KMS-11 (cell line): ENCODE measurements at regions not wholly inside any gene's neighbourhood (a gene's known extent, or its start where the extent isn't known, plus 50 kb on each side); places are given as distances from the start of the nearest gene placed in this dataset.

Source experiments
- H2AFZ ChIP-seq: fragments of 200-600 bp; sonication (generic); 2 replicates; pipeline ENCODE4 v1.6.1; 2016; ENCODE audit warnings: antibody characterized with exemption, mixed run types, low read depth
- H3K27ac ChIP-seq: fragments of 200-600 bp; sonication (generic); 2 replicates; pipeline ENCODE4 v1.6.1; 2016; ENCODE audit warnings: mild to moderate bottlenecking, mixed run types
- H3K27me3 ChIP-seq: fragments of 200-600 bp; sonication (generic); 2 replicates; pipeline ENCODE4 v1.6.1; 2017; ENCODE audit warnings: mild to moderate bottlenecking, low read depth, mixed run types, moderate library complexity; ENCODE audit not compliant: insufficient read depth
- H3K36me3 ChIP-seq: fragments of 200-600 bp; sonication (generic); 2 replicates; pipeline ENCODE4 v1.6.1; 2017; ENCODE audit warnings: mild to moderate bottlenecking, mixed run types; ENCODE audit not compliant: insufficient read depth
- H3K4me1 ChIP-seq: fragments of 200-600 bp; sonication (generic); 2 replicates; pipeline ENCODE4 v1.6.1; 2016; ENCODE audit warnings: mild to moderate bottlenecking, low read depth, mixed run types; ENCODE audit not compliant: poor library complexity, severe bottlenecking
- H3K4me2 ChIP-seq: fragments of 200-600 bp; sonication (generic); 2 replicates; pipeline ENCODE4 v1.7.0; 2016; ENCODE audit warnings: mild to moderate bottlenecking, mixed run types
- H3K4me3 ChIP-seq: fragments of 200-600 bp; sonication (generic); IDR thresholded peaks from 2 replicates; pipeline ENCODE4 v1.6.1; 2017; ENCODE audit warnings: low read depth, low read length, mixed read lengths; ENCODE audit not compliant: insufficient read depth
- H3K79me2 ChIP-seq: fragments of 200-600 bp; sonication (generic); 2 replicates; pipeline ENCODE4 v1.6.1; 2016; ENCODE audit warnings: low read depth, mixed run types; ENCODE audit not compliant: insufficient read depth
- H3K9ac ChIP-seq: fragments of 200-600 bp; sonication (generic); 2 replicates; pipeline ENCODE4 v1.6.1; 2016; ENCODE audit warnings: mild to moderate bottlenecking, mixed run types
- H4K20me1 ChIP-seq: fragments of 200-600 bp; sonication (generic); 2 replicates; pipeline ENCODE4 v1.6.1; 2016; ENCODE audit warnings: mild to moderate bottlenecking, mixed run types; ENCODE audit not compliant: insufficient read depth
- TF ChIP-seq, protein P1 (sequence below): fragments of 200-600 bp; sonication (generic); conservative IDR thresholded peaks from 2 replicates; pipeline ENCODE4 v1.6.1; 2017; ENCODE audit warnings: low read depth, mild to moderate bottlenecking, antibody characterized with exemption, low read length, moderate library complexity, mixed read lengths

DNA sequence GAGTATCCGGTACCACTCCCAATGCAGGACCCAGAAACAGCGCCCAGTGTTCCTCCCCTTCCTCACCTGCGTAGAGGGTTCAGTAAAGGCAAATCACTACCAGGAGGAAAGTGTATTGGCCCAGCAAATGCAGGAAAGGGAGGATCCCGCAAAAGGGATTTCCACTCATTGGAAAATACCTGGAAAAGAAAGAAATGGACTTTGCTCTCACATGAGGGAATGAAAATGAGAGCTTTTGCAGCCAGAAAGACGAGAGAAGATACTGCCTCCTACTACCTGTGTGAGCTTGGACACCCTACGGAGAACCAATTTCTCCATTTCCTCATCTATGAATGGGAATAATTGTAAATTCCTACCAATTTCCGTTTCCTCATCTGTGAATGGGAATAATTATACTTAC is 184.1 kb upstream of the PPARGC1A start:
- TF ChIP-seq, protein P1, sequence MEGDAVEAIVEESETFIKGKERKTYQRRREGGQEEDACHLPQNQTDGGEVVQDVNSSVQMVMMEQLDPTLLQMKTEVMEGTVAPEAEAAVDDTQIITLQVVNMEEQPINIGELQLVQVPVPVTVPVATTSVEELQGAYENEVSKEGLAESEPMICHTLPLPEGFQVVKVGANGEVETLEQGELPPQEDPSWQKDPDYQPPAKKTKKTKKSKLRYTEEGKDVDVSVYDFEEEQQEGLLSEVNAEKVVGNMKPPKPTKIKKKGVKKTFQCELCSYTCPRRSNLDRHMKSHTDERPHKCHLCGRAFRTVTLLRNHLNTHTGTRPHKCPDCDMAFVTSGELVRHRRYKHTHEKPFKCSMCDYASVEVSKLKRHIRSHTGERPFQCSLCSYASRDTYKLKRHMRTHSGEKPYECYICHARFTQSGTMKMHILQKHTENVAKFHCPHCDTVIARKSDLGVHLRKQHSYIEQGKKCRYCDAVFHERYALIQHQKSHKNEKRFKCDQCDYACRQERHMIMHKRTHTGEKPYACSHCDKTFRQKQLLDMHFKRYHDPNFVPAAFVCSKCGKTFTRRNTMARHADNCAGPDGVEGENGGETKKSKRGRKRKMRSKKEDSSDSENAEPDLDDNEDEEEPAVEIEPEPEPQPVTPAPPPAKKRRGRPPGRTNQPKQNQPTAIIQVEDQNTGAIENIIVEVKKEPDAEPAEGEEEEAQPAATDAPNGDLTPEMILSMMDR: no peak
- Histone ChIP-seq H3K4me3 (no peak overlapping the region), H2AFZ (no peak overlapping the region), H4K20me1 (no peaks in the 10 kb centered on the region), H3K79me2 (no peaks in the 10 kb centered on the region), H3K36me3 (no peaks in the 10 kb centered on the region), H3K27ac (no peak overlapping the region), H3K4me1 (no peaks in the 10 kb centered on the region), H3K9ac (no peak overlapping the region), H3K27me3 (no peaks in the 10 kb centered on the region), H3K4me2 (no peak overlapping the region)

DNA sequence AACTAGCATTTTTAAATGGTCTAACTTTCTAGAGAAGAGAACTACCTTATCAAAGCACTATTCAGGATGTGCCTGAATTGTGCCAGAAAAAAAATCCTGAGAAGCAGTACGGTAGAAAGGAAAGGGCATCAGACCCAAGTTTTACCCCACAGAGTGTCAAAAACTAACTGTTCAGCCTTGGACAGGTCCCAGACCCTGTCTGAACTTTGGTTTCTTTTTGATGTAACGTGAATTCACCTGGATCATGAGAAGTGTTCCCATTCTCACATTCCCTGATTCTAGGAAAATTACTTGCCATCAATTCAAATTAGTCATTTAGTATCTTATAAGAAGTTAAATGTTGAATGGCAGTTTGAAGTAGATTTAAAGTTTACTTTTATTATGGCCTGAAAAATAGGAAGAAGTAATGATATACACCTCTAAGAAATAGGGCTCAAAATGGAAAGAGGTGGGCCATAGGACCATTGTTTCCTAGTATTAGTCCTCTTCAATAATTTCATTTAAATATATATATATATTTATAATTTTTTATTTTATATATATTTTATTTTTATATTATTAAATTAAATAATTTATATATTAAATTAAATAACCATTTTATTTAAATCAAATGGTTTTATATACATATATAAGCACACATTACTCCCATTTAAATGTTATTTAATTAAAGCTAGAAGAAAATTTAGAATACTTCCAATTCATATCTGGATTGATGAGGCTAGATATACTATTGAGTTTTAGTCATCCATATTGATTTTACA is 181.9 kb upstream of the PPARGC1A start:
- H3K79me2 ChIP-seq: no peaks in the 10 kb centered on the region
- TF ChIP-seq, protein P1: no peak
- no peak overlapping the region for H3K27ac ChIP-seq
- no peaks in the 10 kb centered on the region for H3K4me1 ChIP-seq
- H3K9ac ChIP-seq: no peak overlapping the region
- no peaks in the 10 kb centered on the region for H3K27me3 ChIP-seq
- H4K20me1 ChIP-seq: no peaks in the 10 kb centered on the region
- no peaks in the 10 kb centered on the region for H3K36me3 ChIP-seq
- no peak overlapping the region for H3K4me3 ChIP-seq
- no peak overlapping the region for H3K4me2 ChIP-seq
- no peak overlapping the region for H2AFZ ChIP-seq

DNA sequence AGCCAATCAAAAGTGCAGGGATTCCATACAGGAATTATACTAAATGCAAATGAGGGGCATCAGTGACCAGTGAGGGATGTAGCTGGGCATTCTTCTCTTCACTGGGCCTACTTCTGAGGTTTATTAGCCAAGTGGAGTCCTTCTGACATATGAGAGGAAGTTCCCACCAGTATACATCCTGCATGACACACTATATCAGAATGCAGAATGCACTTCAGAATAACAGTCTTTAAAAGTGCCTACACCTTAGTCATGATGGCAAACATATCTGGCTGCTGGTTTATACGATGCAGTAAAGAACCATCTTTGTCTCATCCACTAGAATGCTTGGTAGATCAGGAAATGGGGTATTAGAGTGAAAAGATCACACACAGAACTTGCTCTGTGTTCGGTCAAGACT is 180.3 kb upstream of the PPARGC1A start:
- Histone ChIP-seq H3K4me2 (no peak overlapping the region), H2AFZ (no peak overlapping the region), H4K20me1 (no peaks in the 10 kb centered on the region), H3K4me1 (no peaks in the 10 kb centered on the region), H3K27me3 (no peaks in the 10 kb centered on the region), H3K4me3 (no peak overlapping the region), H3K9ac (no peak overlapping the region), H3K79me2 (no peaks in the 10 kb centered on the region), H3K27ac (no peak overlapping the region), H3K36me3 (no peaks in the 10 kb centered on the region)
- TF ChIP-seq, protein P1: no peak

DNA sequence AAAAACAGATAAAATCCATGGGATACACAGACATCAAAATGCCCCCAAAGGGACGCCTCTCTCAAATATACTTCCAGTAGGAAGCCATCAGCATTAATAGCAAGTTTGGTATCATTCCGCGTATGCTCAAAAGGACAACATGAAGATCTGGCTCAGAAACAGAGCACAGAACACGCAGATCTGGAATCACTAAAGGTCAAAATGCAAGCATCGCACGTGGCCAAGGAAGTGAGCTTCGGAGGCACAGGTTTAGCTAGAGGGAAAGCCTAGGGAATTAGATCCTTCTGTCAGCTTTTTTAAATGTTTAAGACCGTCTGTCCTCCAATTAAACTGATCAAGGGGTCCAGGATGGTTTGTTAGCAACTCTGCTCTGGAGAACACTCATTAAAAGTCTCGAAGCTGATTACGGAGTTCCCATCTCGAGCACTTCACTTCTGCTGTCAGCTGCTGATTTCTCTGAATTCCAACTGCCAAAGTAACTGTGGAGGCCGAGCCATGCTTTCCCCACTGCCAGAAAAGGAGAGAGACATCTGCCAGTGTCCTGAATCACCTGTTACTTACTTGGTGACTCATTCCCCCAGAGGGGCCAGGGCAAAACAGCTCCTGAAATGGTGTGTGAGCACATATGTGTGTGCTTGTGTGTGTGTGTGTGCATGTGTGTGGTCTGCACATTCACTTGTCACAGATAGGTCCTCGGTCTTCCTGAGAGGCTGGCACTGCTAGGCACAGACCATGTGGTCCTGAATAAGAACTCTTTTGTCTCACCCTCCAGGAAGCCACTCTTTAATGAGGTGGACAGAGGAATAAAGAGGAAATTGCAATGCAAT is 177.7 kb upstream of the PPARGC1A start:
- TF ChIP-seq, protein P1: no peak
- H3K27ac ChIP-seq: no peak overlapping the region
- H3K79me2 ChIP-seq: no peaks in the 10 kb centered on the region
- H3K36me3 ChIP-seq: no peaks in the 10 kb centered on the region
- no peak overlapping the region for H3K4me2 ChIP-seq
- H3K27me3 ChIP-seq: no peaks in the 10 kb centered on the region
- no peak overlapping the region for H2AFZ ChIP-seq
- H3K9ac ChIP-seq: no peak overlapping the region
- H4K20me1 ChIP-seq: no peaks in the 10 kb centered on the region
- H3K4me3 ChIP-seq: no peak overlapping the region
- no peaks in the 10 kb centered on the region for H3K4me1 ChIP-seq
